ENCODE measurements at regions not wholly inside any gene's neighbourhood (a gene's known extent, or its start where the extent isn't known, plus 50 kb on each side); places are given as distances from the start of the nearest gene placed in this dataset.

DNA sequence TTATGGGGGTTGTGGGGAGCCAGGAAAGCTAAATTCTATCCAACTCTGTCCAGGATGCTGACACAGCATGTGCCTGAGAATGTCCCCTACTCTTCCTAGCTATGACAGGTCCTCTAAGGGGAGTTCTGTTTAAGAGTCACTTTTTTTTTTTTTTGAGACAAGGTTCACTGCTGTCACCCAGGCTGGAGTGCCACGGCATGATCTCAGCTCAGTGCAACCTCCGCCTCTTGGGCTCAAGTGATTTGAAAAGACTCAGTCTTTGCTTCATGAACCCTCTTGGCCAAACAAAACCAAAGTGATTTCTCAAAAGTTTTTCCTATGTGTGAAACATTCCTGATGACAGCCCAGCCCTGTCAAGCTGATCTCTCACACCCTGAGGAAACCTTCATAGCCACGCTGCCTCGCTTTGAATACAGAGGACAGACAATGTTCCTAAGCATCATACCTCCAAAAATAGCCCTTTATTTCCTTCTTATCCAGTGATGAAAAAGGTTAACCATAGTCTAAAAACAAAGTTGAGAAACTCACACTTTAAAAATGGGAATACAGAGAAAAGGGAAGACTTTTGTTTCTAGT is 105.5 kb upstream of the PROK2 start:
- no TSS peak for BruUV-seq (replicated peaks)
- no peaks in the 10 kb centered on the region for H3K4me1 ChIP-seq (ENCODE audit: control insufficient read depth, extremely low read depth, insufficient read depth, low read length)
- intact Hi-C loops (cut with micrococcal nuclease) (no loop called here), dilution Hi-C loops (cut with MboI; ENCODE audit: extremely low pct_ligation_motif_present, low sequenced_read_pairs) (no loop called here)
- FAIRE-seq, result no peak
- H3K4me2 ChIP-seq (ENCODE audit: insufficient read depth, low read length), result no peak overlapping the region
- no peaks in the 10 kb centered on the region for H3K79me2 ChIP-seq (ENCODE audit: control insufficient read depth, insufficient read depth, low read length)
- TF ChIP-seq EZH2 (IDR thresholded peaks at IDR 0.05; ENCODE audit: borderline replicate concordance, low read depth, low read length, severe bottlenecking), result no peak
- TF ChIP-seq FOS (IDR thresholded peaks at IDR 0.05; ENCODE audit: borderline replicate concordance, insufficient read depth, low read length), result no peak
- no peak for TF ChIP-seq CTCF (IDR thresholded peaks at IDR 0.05; ENCODE audit: extremely low read depth in 1 of 2, insufficient read depth in 1 of 2, low read depth in 1 of 2, low read length in 2 of 2)
- no peak for TF ChIP-seq MYC (IDR thresholded peaks at IDR 0.05; ENCODE audit: low read depth, low read length)
- TF ChIP-seq GATA2 (IDR thresholded peaks at IDR 0.05; ENCODE audit: insufficient read depth, insufficient read length, low read depth, low read length), result no peak
- TF ChIP-seq POLR2A (IDR thresholded peaks at IDR 0.05; ENCODE audit: low read depth, low read length), result no peak
- TF ChIP-seq JUN (IDR thresholded peaks at IDR 0.05; ENCODE audit: borderline replicate concordance, insufficient read depth, insufficient read length, low read depth), result no peak
- TF ChIP-seq MAX (IDR thresholded peaks at IDR 0.05; ENCODE audit: insufficient read depth, insufficient read length), result no peak
- DNase-seq (ENCODE audit: low read depth, low spot score), result no peak
- POLR2A ChIA-PET, result no interaction called here
- no peak overlapping the region for H3K27ac ChIP-seq (ENCODE audit: insufficient read depth, low read depth, low read length)
- no peak overlapping the region for H2AFZ ChIP-seq (ENCODE audit: low read depth, low read length)
- H3K9me1 ChIP-seq (replicated peaks; ENCODE audit: control insufficient read depth, extremely low read depth, insufficient read depth, low read length), result no peaks in the 10 kb centered on the region
- no peaks in the 10 kb centered on the region for H3K9me3 ChIP-seq (replicated peaks; ENCODE audit: control insufficient read depth, insufficient read depth, low read length)
- no peaks in the 10 kb centered on the region for H4K20me1 ChIP-seq (replicated peaks; ENCODE audit: control insufficient read depth, extremely low read depth, insufficient read depth, low read length)
- no peaks in the 10 kb centered on the region for H3K36me3 ChIP-seq (ENCODE audit: control insufficient read depth in 2 of 2, extremely low read depth in 1 of 2, insufficient read depth in 2 of 2, low read length in 2 of 2)
- CTCF ChIA-PET, result interaction anchor here (1.2 to 2.2 kb wide), 2 partner anchors 11 to 15 kb away, joined by 4 to 9 read pairs; no protein-coding TSS in a partner anchor
- no peak overlapping the region for H3K9ac ChIP-seq (replicated peaks; ENCODE audit: extremely low read depth, insufficient read depth, low read length)
- H3K4me3 ChIP-seq (replicated peaks in 1 of 3; ENCODE audit: insufficient read depth in 1 of 3, low read depth in 1 of 3, low read length in 3 of 3), result no peak overlapping the region
- no peaks in the 10 kb centered on the region for H3K27me3 ChIP-seq (ENCODE audit: control insufficient read depth in 2 of 2, insufficient read depth in 2 of 2, low read length in 2 of 2)

Data from endothelial cell of umbilical vein (primary cell).